ENCODE measurements at regions not wholly inside any gene's neighbourhood (a gene's known extent, or its start where the extent isn't known, plus 50 kb on each side); places are given as distances from the start of the nearest gene placed in this dataset.

DNA sequence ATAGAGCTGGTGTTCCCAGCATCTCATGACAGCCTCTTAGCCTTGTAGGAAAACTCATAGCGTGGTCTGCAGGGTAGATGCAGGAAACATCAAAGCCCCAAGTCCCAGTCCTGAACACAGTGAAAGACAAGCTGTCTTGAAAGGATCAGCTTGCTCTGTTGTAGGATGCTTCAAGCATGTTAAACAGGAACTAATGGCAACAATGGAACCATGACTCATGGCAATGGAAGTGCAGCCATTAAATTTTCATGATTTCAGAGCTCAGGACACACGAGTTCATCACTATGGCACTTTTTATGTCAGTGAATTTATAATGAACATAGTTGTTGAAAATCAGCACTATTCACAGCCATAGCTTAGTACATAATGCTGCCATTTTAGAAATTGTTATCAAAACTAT lies 367.7 kb downstream of the KIF16B start:
- no peak overlapping the region for H3K27ac ChIP-seq
- no peaks in the 10 kb centered on the region for H3K27me3 ChIP-seq (ENCODE audit: insufficient read depth in 3 of 3, low read length in 2 of 3)
- 66 to 78% (median 76%) methylated on average over 2 of the region's 2 CpGs for WGBS, 3 donors
- no peaks in the 10 kb centered on the region for H3K9me3 ChIP-seq
- H3K36me3 ChIP-seq (ENCODE audit: insufficient read depth in 1 of 2, low read depth in 1 of 2): no peaks in the 10 kb centered on the region
- no peak for DNase-seq
- intact Hi-C loops (cut with DNase I): no loop called here
- ATAC-seq: no peak
- no peaks in the 10 kb centered on the region for H3K4me1 ChIP-seq
- TF ChIP-seq, protein P1, sequence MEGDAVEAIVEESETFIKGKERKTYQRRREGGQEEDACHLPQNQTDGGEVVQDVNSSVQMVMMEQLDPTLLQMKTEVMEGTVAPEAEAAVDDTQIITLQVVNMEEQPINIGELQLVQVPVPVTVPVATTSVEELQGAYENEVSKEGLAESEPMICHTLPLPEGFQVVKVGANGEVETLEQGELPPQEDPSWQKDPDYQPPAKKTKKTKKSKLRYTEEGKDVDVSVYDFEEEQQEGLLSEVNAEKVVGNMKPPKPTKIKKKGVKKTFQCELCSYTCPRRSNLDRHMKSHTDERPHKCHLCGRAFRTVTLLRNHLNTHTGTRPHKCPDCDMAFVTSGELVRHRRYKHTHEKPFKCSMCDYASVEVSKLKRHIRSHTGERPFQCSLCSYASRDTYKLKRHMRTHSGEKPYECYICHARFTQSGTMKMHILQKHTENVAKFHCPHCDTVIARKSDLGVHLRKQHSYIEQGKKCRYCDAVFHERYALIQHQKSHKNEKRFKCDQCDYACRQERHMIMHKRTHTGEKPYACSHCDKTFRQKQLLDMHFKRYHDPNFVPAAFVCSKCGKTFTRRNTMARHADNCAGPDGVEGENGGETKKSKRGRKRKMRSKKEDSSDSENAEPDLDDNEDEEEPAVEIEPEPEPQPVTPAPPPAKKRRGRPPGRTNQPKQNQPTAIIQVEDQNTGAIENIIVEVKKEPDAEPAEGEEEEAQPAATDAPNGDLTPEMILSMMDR (IDR thresholded peaks at IDR 0.05): no peak
- no peak overlapping the region for H3K4me3 ChIP-seq

DNA sequence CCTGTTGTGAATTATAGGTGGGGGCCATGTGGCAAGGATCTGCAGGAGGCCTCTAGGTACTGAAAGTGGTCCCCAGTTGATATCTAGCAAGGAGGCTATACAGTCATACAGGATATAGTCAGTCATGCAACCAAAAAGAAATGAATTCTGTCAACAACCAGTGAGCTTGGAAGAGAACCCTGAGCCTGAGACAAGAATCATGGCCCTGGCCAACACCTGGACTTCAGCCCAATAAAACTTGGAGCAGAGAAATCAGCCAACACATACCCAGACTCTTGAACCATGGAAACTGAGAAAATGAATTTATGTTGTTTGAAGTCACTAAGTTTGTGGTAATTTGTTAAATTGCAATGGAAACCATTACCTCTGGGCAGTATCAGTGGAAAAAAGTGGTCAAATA lies 370.2 kb downstream of the KIF16B start:
- Histone ChIP-seq H3K27me3 (ENCODE audit: insufficient read depth in 3 of 3, low read length in 2 of 3) (no peaks in the 10 kb centered on the region), H3K27ac (no peak overlapping the region), H3K36me3 (ENCODE audit: insufficient read depth in 1 of 2, low read depth in 1 of 2) (no peaks in the 10 kb centered on the region), H3K4me3 (no peak overlapping the region), H3K4me1 (no peaks in the 10 kb centered on the region), H3K9me3 (peaks cover 7% of the 10 kb centered on the region)
- intact Hi-C loops (cut with DNase I): no loop called here
- no peak for ATAC-seq
- TF ChIP-seq, protein P1 (IDR thresholded peaks at IDR 0.05): no peak
- DNase-seq: no peak

DNA sequence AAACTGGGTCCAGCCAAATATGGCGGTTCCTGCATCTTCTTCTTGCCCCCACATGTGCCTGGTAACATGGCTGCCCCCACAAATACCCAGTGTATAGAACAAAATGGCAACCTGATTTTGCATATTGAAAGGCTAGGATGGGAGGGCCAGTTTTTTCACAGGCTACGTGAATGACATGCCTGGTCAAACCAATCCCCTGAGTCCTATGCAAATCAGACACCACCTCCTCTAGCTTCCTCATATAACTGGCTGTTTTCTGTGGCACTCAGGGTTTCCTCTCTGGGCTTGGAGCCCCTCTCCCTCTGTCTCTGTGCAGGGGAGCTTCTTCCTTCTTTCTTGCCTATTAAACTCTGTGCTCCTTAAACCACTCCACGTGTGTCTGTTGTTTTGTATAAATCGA lies 372.1 kb downstream of the KIF16B start:
- no peaks in the 10 kb centered on the region for H3K27me3 ChIP-seq (ENCODE audit: insufficient read depth in 3 of 3, low read length in 2 of 3)
- no peak overlapping the region for H3K4me3 ChIP-seq
- H3K27ac ChIP-seq: no peak overlapping the region
- ATAC-seq (no peak), DNase-seq (no peak)
- H3K4me1 ChIP-seq: no peaks in the 10 kb centered on the region
- TF ChIP-seq, protein P1 (IDR thresholded peaks at IDR 0.05): no peak
- intact Hi-C loops (cut with DNase I): no loop called here
- 95% methylated on average over 4 of the region's 4 CpGs for WGBS, 3 donors
- H3K36me3 ChIP-seq (ENCODE audit: insufficient read depth in 1 of 2, low read depth in 1 of 2): no peaks in the 10 kb centered on the region
- peaks cover 7% of the 10 kb centered on the region for H3K9me3 ChIP-seq

DNA sequence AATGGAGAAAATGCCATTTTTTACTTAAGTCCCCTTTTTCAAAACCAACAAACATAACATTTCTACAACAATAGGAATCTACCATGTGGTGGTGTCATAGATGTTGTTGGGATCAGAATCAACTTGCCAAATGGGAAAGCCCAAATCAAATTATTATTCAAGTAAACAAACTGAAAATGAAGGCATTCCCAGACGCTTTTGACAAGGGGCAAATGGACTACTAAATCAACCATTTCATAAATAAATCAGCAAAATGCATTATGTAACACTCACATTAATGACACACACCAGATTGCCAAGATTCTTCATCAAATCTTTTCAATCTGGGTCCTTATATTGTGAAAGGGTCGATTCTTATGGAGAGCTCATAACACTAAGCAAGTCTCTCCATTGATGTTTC lies 375.6 kb downstream of the KIF16B start:
- ATAC-seq (no peak), DNase-seq (no peak)
- intact Hi-C loops (cut with DNase I): no loop called here
- Histone ChIP-seq H3K36me3 (ENCODE audit: insufficient read depth in 1 of 2, low read depth in 1 of 2) (no peaks in the 10 kb centered on the region), H3K27me3 (ENCODE audit: insufficient read depth in 3 of 3, low read length in 2 of 3) (no peaks in the 10 kb centered on the region), H3K4me3 (no peak overlapping the region), H3K9me3 (peaks cover 7% of the 10 kb centered on the region), H3K27ac (no peak overlapping the region), H3K4me1 (no peaks in the 10 kb centered on the region)
- TF ChIP-seq, protein P1 (IDR thresholded peaks at IDR 0.05): no peak
- WGBS, 3 donors: 27 to 49% (median 37%) methylated on average over 2 of the region's 2 CpGs

DNA sequence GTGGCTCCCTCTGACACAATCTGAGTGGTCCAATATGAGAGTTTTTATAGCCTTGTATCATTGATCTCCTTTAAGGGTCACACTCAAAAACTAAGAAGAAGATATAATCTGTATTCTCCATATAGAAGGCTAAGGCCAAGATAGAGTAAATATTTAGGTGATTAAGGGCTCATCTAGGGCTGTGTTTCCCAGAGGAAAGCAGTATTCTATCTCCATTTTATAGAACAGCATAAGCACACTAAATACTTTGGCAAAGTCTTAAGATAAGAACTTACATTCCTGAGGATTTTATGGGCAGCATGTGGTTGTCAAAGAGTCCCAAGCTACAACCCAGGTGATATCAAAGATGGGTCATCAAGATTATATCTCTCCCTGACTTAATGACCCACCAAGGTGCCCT lies 377.6 kb downstream of the KIF16B start:
- no peak for DNase-seq

More for the DNA sequence above, 377.6 kb downstream of the KIF16B start:
- H3K4me3 ChIP-seq: no peak overlapping the region
- H3K4me1 ChIP-seq: no peaks in the 10 kb centered on the region
- intact Hi-C loops (cut with DNase I): no loop called here
- peaks cover 7% of the 10 kb centered on the region for H3K9me3 ChIP-seq
- no peak for ATAC-seq
- H3K36me3 ChIP-seq (ENCODE audit: insufficient read depth in 1 of 2, low read depth in 1 of 2): no peaks in the 10 kb centered on the region
- TF ChIP-seq, protein P1 (IDR thresholded peaks at IDR 0.05): no peak
- no peaks in the 10 kb centered on the region for H3K27me3 ChIP-seq (ENCODE audit: insufficient read depth in 3 of 3, low read length in 2 of 3)
- H3K27ac ChIP-seq: no peak overlapping the region

Measured in psoas muscle (tissue), 7 donors.